ENCODE measurements at regions not wholly inside any gene's neighbourhood (a gene's known extent, or its start where the extent isn't known, plus 50 kb on each side); places are given as distances from the start of the nearest gene placed in this dataset.

DNA sequence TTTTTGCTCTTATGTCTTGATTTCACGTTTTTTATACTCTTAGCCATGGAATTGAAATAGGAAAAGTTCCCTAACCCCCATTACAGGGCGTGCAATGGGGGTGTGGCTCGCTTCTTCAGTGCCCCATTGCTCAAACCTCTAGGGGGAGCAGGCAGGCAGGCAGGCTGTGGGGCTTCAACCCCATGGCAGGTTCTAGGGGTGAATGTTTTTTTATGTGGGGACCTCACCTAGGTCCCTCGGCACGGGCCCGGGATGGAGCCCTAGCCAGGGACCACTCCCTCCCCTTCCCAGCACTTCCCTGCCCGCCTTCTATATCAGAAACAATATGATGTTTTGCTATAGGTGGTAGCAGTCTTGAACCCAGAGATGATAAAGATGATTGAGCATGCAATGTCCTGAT, 221.3 kb upstream of the SMC2 start:
- Histone ChIP-seq H3K9ac (ENCODE audit: insufficient read depth, low read depth, low read length) (no peak overlapping the region), H3K27ac (ENCODE audit: extremely low read length, insufficient read depth, low read length) (no peak overlapping the region), H4K20me1 (ENCODE audit: insufficient read depth, low read length) (no peaks in the 10 kb centered on the region), H3K9me3 (ENCODE audit: low read length) (no peaks in the 10 kb centered on the region), H3K36me3 (replicated peaks in 1 of 2; ENCODE audit: control insufficient read depth in 1 of 2, insufficient read depth in 2 of 2, low read length in 2 of 2) (no peaks in the 10 kb centered on the region), H3K27me3 (ENCODE audit: control insufficient read depth in 1 of 2, insufficient read depth in 2 of 2, low read length in 2 of 2) (no peaks in the 10 kb centered on the region), H3K4me1 (ENCODE audit: insufficient read depth, low read length) (no peaks in the 10 kb centered on the region), H2AFZ (ENCODE audit: low read length) (no peak overlapping the region), H3K4me2 (ENCODE audit: low read depth, low read length) (no peak overlapping the region), H3K4me3 (replicated peaks in 1 of 3; ENCODE audit: insufficient read depth in 1 of 3, low read depth in 2 of 3, low read length in 3 of 3) (no peak overlapping the region), H3K79me2 (ENCODE audit: insufficient read depth, low read length) (no peaks in the 10 kb centered on the region)
- no TSS peak for BruUV-seq (replicated peaks)
- POLR2A ChIA-PET, result no interaction called here
- DNase-seq (ENCODE audit: low spot score), result no peak
- CTCF ChIA-PET (ENCODE audit: low intra/inter-chr PET ratio, low total read pairs), result no interaction called here
- in situ Hi-C loops (cut with HindIII; ENCODE audit: extremely low pct_ligation_motif_present, low pct_unique_long_range_greater_than_20kb) (no loop called here), intact Hi-C loops (cut with micrococcal nuclease; ENCODE audit: unreplicated experiment) (no loop called here)
- TF ChIP-seq SIN3A (IDR thresholded peaks at IDR 0.05; ENCODE audit: borderline replicate concordance, low read depth, low read length) (no peak), MBD4 (IDR thresholded peaks at IDR 0.05; ENCODE audit: borderline replicate concordance, low read length) (no peak), ZNF362 (CRISPR knock-in tag; IDR thresholded peaks at IDR 0.05; ENCODE audit: borderline replicate concordance) (no peak), RARA (CRISPR knock-in tag; IDR thresholded peaks at IDR 0.05) (no peak), MXI1 (IDR thresholded peaks at IDR 0.05; ENCODE audit: borderline replicate concordance, low read depth, low read length) (no peak), HNRNPL (IDR thresholded peaks at IDR 0.05; ENCODE audit: low read depth, low read length) (no peak), ZNF530 (CRISPR knock-in tag; IDR thresholded peaks at IDR 0.05; ENCODE audit: low read depth) (no peak), ELF4 (CRISPR knock-in tag; IDR thresholded peaks at IDR 0.05; ENCODE audit: borderline replicate concordance) (no peak), TFE3 (CRISPR knock-in tag; IDR thresholded peaks at IDR 0.05) (no peak)
- no peak for ATAC-seq
- FAIRE-seq, result no peak
- 8% methylated on average over 7 of the region's 7 CpGs for WGBS (ENCODE audit: low lambda C conversion rate)
